ENCODE measurements at regions not wholly inside any gene's neighbourhood (a gene's known extent, or its start where the extent isn't known, plus 50 kb on each side); places are given as distances from the start of the nearest gene placed in this dataset.

- Histone ChIP-seq H3K4me3 (ENCODE audit: low read depth, low read length) (no peak overlapping the region), H3K27me3 (ENCODE audit: control insufficient read depth, insufficient read depth, low read length) (no peaks in the 10 kb centered on the region), H3K36me3 (ENCODE audit: control insufficient read depth, insufficient read depth, low read length) (no peaks in the 10 kb centered on the region), H3K9me3 (ENCODE audit: control insufficient read depth, insufficient read depth, low read length) (no peaks in the 10 kb centered on the region), H3K27ac (ENCODE audit: low read depth, low read length) (no peak overlapping the region), H3K4me1 (ENCODE audit: control insufficient read depth, insufficient read depth, low read length) (no peaks in the 10 kb centered on the region)
- no peak for DNase-seq (ENCODE audit: low read depth in 4 of 6, low spot score in 6 of 6)
Observed at GRCh38 chr12:90262251-90262650, 553.6 kb upstream of the ATP2B1 start.

DNA sequence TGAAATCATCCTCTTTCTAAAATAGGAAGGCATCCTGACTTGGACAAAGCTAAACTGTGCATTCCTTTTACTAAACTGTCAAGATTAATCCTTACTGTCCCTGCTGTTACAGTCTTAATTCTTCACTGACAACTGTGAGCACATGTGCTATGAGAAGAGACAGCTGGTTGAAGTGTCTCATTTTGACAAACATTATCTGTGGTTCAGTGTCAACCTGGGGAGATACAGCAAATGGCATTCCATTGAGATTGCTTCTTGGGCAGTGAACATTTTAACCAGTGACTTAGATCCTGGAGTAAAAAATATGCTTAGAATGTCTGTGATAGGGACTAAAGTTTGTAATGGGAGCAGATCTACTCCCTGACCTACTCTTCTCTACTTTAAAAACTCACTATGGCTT is 552.6 kb upstream of the ATP2B1 start:
- H3K27me3 ChIP-seq (ENCODE audit: control insufficient read depth, insufficient read depth, low read length) = no peaks in the 10 kb centered on the region

DNA sequence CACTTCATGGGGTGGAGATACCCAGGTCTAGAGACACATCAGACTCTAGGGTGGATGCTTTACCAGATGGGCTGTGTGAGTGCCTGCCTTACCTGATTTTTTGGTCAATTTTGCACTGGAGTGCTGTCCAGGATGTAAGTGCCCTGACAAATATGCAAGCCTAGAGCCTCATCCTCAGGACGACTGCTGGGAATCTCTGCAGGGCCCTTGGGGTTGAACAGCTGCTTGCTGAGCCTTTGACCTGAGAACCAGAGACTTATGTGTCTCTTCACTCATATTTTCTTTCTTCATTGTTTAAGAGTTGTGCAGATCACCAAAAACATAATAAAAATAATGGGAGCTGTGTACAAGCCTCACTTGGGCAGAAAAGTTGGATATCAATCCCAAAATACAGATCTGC is 551.5 kb upstream of the ATP2B1 start:
- Histone ChIP-seq H3K9me3 (ENCODE audit: control insufficient read depth, insufficient read depth, low read length) (no peaks in the 10 kb centered on the region), H3K27me3 (ENCODE audit: control insufficient read depth, insufficient read depth, low read length) (no peaks in the 10 kb centered on the region), H3K4me1 (ENCODE audit: control insufficient read depth, insufficient read depth, low read length) (no peaks in the 10 kb centered on the region), H3K4me3 (ENCODE audit: low read depth, low read length) (no peak overlapping the region), H3K27ac (ENCODE audit: low read depth, low read length) (no peak overlapping the region), H3K36me3 (ENCODE audit: control insufficient read depth, insufficient read depth, low read length) (no peaks in the 10 kb centered on the region)
- 71% methylated on average over 1 of the region's 1 CpG for WGBS (ENCODE audit: insufficient coverage)
- no peak for DNase-seq (ENCODE audit: low read depth in 4 of 6, low spot score in 6 of 6)

More for the DNA sequence above, 552.6 kb upstream of the ATP2B1 start:
- no peaks in the 10 kb centered on the region for H3K4me1 ChIP-seq (ENCODE audit: control insufficient read depth, insufficient read depth, low read length)
- DNase-seq (ENCODE audit: low read depth in 4 of 6, low spot score in 6 of 6) = no peak
- no peak overlapping the region for H3K4me3 ChIP-seq (ENCODE audit: low read depth, low read length)
- H3K27ac ChIP-seq (ENCODE audit: low read depth, low read length) = no peak overlapping the region
- H3K36me3 ChIP-seq (ENCODE audit: control insufficient read depth, insufficient read depth, low read length) = no peaks in the 10 kb centered on the region
- H3K9me3 ChIP-seq (ENCODE audit: control insufficient read depth, insufficient read depth, low read length) = no peaks in the 10 kb centered on the region

DNA sequence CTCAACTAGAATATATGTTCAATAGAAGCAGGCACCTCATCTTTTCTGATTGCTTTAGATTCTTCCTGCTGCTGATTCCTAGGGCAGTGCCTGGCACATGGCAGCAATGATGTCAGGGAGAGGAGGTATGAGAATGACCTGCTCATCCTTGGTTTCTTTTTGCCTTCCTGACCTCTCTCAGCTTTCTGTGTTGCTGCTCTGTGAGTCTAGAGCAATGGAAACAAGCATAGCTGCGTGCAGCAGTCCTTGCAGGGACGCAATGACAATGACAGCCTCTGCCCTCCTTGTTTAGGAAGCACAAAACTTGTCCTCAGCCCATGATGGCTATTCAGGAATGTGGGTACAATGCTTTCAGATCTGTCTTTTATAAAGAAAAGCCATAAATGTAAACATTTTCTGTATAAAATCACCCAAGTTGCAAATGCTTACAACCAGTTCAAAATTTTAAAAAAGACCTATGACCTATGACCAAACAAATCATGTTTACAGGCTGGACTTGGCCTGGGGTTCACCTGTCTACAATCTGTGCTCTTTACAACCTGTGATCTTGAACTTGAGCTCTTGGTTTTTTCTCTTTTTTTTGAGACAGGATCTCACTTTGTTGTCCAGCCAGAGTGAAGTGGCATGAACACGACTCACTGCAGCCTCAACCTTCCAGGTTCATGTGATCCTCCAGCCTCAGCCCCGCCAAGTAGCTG is 549.4 kb upstream of the ATP2B1 start:
- DNase-seq (ENCODE audit: low read depth in 4 of 6, low spot score in 6 of 6) = no peak
- 70% methylated on average over 2 of the region's 4 CpGs for WGBS (ENCODE audit: insufficient coverage)
- no peaks in the 10 kb centered on the region for H3K9me3 ChIP-seq (ENCODE audit: control insufficient read depth, insufficient read depth, low read length)
- H3K4me1 ChIP-seq (ENCODE audit: control insufficient read depth, insufficient read depth, low read length) = no peaks in the 10 kb centered on the region
- no peak overlapping the region for H3K4me3 ChIP-seq (ENCODE audit: low read depth, low read length)
- no peaks in the 10 kb centered on the region for H3K36me3 ChIP-seq (ENCODE audit: control insufficient read depth, insufficient read depth, low read length)
- H3K27ac ChIP-seq (ENCODE audit: low read depth, low read length) = no peak overlapping the region
- H3K27me3 ChIP-seq (ENCODE audit: control insufficient read depth, insufficient read depth, low read length) = no peaks in the 10 kb centered on the region

- Histone ChIP-seq H3K4me3 (ENCODE audit: low read depth, low read length) (no peak overlapping the region), H3K4me1 (ENCODE audit: control insufficient read depth, insufficient read depth, low read length) (no peaks in the 10 kb centered on the region), H3K36me3 (ENCODE audit: control insufficient read depth, insufficient read depth, low read length) (no peaks in the 10 kb centered on the region), H3K27me3 (ENCODE audit: control insufficient read depth, insufficient read depth, low read length) (no peaks in the 10 kb centered on the region), H3K27ac (ENCODE audit: low read depth, low read length) (no peak overlapping the region), H3K9me3 (ENCODE audit: control insufficient read depth, insufficient read depth, low read length) (no peaks in the 10 kb centered on the region)
- no peak for DNase-seq (ENCODE audit: low read depth in 4 of 6, low spot score in 6 of 6)
Observed at GRCh38 chr12:90254796-90255195, 546.2 kb upstream of the ATP2B1 start.

GRCh38 chr12:90253674-90254181 is 545.1 kb upstream of the ATP2B1 start:
- no peaks in the 10 kb centered on the region for H3K9me3 ChIP-seq (ENCODE audit: control insufficient read depth, insufficient read depth, low read length)
- H3K27ac ChIP-seq (ENCODE audit: low read depth, low read length) = no peak overlapping the region
- peak in 2 of 6 donors; percentile 60 to 82 for DNase-seq (ENCODE audit: low read depth in 4 of 6, low spot score in 6 of 6)
- WGBS (ENCODE audit: insufficient coverage) = 62% methylated on average over 7 of the region's 8 CpGs
- H3K4me3 ChIP-seq (ENCODE audit: low read depth, low read length) = no peak overlapping the region
- no peaks in the 10 kb centered on the region for H3K36me3 ChIP-seq (ENCODE audit: control insufficient read depth, insufficient read depth, low read length)
- no peaks in the 10 kb centered on the region for H3K4me1 ChIP-seq (ENCODE audit: control insufficient read depth, insufficient read depth, low read length)
- H3K27me3 ChIP-seq (ENCODE audit: control insufficient read depth, insufficient read depth, low read length) = no peaks in the 10 kb centered on the region

DNA sequence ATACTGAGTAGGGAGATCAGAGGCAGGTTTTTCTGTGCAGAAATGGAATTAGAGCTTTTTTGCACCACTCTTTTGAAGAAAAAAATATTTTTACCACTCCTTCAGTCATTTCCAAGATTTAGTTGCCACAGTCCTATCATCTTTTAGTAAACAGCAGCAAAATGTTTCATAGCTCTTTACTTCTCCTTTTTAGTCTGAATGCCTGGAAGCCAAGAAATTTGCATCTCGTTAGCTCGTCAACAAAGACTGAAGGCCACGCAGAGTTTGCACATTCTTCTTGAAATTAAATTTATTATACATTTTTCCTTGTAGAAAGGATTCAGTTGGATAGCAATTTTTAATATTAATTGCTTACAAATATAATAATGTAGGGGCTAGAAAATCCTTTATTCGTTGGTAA is 544.5 kb upstream of the ATP2B1 start:
- no peaks in the 10 kb centered on the region for H3K27me3 ChIP-seq (ENCODE audit: control insufficient read depth, insufficient read depth, low read length)
- WGBS (ENCODE audit: insufficient coverage) = no CpG with 5 or more reads among the region's 4 CpGs
- no peaks in the 10 kb centered on the region for H3K9me3 ChIP-seq (ENCODE audit: control insufficient read depth, insufficient read depth, low read length)
- H3K4me1 ChIP-seq (ENCODE audit: control insufficient read depth, insufficient read depth, low read length) = no peaks in the 10 kb centered on the region
- DNase-seq (ENCODE audit: low read depth in 4 of 6, low spot score in 6 of 6) = peak in 1 of 6 donors; percentile 66
- no peak overlapping the region for H3K4me3 ChIP-seq (ENCODE audit: low read depth, low read length)
- H3K27ac ChIP-seq (ENCODE audit: low read depth, low read length) = no peak overlapping the region
- no peaks in the 10 kb centered on the region for H3K36me3 ChIP-seq (ENCODE audit: control insufficient read depth, insufficient read depth, low read length)

DNA sequence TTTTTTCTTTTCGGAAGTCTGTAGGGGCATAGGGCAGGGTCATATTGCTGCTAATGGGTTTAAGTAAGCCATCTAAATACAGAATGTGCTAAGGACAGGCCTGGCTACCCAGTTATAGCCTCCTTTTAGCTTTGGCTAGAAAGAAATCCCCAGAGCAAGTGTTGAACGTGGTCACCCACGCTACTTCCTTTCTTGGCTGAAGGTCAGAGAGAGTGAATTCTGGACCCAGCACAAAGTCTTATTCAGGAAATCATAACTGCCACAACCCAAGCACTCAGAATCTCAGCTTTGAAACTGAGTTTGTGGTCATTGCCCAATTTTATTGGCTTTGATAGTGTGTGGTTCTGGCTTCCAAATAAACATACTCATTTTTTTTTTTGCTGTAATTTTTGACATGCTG is 542.1 kb upstream of the ATP2B1 start:
- Histone ChIP-seq H3K27ac (ENCODE audit: low read depth, low read length) (no peak overlapping the region), H3K9me3 (ENCODE audit: control insufficient read depth, insufficient read depth, low read length) (no peaks in the 10 kb centered on the region), H3K27me3 (ENCODE audit: control insufficient read depth, insufficient read depth, low read length) (no peaks in the 10 kb centered on the region), H3K36me3 (ENCODE audit: control insufficient read depth, insufficient read depth, low read length) (no peaks in the 10 kb centered on the region), H3K4me1 (ENCODE audit: control insufficient read depth, insufficient read depth, low read length) (no peaks in the 10 kb centered on the region), H3K4me3 (ENCODE audit: low read depth, low read length) (no peak overlapping the region)
- 100% methylated on average over 2 of the region's 3 CpGs for WGBS (ENCODE audit: insufficient coverage)
- no peak for DNase-seq (ENCODE audit: low read depth in 4 of 6, low spot score in 6 of 6)

GRCh38 chr12:90250042-90250441 is 541.4 kb upstream of the ATP2B1 start:
- no peak for DNase-seq (ENCODE audit: low read depth in 4 of 6, low spot score in 6 of 6)
- Histone ChIP-seq H3K27me3 (ENCODE audit: control insufficient read depth, insufficient read depth, low read length) (no peaks in the 10 kb centered on the region), H3K4me3 (ENCODE audit: low read depth, low read length) (no peak overlapping the region), H3K4me1 (ENCODE audit: control insufficient read depth, insufficient read depth, low read length) (no peaks in the 10 kb centered on the region), H3K9me3 (ENCODE audit: control insufficient read depth, insufficient read depth, low read length) (no peaks in the 10 kb centered on the region), H3K27ac (ENCODE audit: low read depth, low read length) (no peak overlapping the region), H3K36me3 (ENCODE audit: control insufficient read depth, insufficient read depth, low read length) (no peaks in the 10 kb centered on the region)
- 80% methylated on average over 1 of the region's 6 CpGs for WGBS (ENCODE audit: insufficient coverage)

- Histone ChIP-seq H3K4me1 (ENCODE audit: control insufficient read depth, insufficient read depth, low read length) (no peaks in the 10 kb centered on the region), H3K27me3 (ENCODE audit: control insufficient read depth, insufficient read depth, low read length) (no peaks in the 10 kb centered on the region), H3K9me3 (ENCODE audit: control insufficient read depth, insufficient read depth, low read length) (no peaks in the 10 kb centered on the region), H3K36me3 (ENCODE audit: control insufficient read depth, insufficient read depth, low read length) (no peaks in the 10 kb centered on the region), H3K4me3 (ENCODE audit: low read depth, low read length) (no peak overlapping the region), H3K27ac (ENCODE audit: low read depth, low read length) (no peak overlapping the region)
- no peak for DNase-seq (ENCODE audit: low read depth in 4 of 6, low spot score in 6 of 6)
Observed at GRCh38 chr12:90246688-90247087, 538.0 kb upstream of the ATP2B1 start.

Data from spinal cord (tissue), 9 donors.